ENCODE measurements at regions not wholly inside any gene's neighbourhood (a gene's known extent, or its start where the extent isn't known, plus 50 kb on each side); places are given as distances from the start of the nearest gene placed in this dataset.

DNA sequence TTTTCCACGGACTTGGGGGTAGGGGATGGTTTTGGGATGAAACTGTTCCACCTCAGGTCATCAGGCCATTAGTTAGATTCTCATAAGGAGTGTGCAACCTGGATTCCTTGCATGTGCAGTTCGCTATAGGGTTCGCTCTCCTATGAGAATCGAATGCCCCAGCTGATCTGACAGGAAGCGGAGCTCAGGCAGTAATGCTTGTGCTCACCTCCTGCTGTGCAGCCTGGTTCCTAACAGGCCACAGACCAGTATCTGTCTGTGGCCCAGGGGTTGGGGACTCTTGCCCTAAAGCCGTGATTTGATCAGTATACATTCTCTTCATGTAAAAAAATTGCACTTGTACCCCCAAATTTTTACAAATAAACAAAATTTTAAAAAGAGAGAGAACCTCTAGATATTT lies 219.4 kb upstream of the CPNE8 start:
- DNase-seq: no peak

DNA sequence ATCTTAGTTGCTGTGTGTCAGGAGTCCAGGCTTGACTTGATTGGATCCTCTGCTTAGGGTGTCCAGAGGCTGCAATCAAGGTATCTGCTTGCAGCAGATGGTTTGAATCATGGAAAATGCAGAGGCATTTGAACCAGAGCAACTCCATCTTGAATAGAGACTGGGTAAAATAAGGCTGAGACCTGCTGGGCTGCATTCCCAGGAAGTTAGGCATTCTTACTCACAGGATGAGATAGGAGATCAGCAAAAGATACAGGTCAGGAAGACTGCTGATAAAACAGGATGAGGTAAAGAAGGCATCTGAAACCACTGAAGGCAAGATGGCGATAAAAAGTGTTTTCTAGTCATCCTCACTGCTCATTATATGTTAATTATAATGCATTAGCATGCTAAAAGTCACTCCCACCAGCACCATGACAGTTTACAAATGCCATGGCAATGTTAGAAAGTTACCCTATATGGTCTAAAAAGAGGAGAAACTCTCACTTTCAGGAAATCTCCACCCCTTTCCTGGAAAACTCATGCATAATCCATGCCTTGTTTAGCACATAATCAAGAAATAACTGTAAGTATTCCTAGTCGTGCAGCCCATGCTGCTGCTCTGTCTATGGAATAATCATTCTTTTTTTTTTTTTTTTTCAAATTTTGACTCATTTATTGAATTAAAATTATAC lies 218.3 kb upstream of the CPNE8 start:
- DNase-seq: peak; percentile 64

- DNase-seq: peak; percentile 95
These were observed 217.3 kb upstream of the CPNE8 start for GRCh38 chr12:39122562-39123204.

DNA sequence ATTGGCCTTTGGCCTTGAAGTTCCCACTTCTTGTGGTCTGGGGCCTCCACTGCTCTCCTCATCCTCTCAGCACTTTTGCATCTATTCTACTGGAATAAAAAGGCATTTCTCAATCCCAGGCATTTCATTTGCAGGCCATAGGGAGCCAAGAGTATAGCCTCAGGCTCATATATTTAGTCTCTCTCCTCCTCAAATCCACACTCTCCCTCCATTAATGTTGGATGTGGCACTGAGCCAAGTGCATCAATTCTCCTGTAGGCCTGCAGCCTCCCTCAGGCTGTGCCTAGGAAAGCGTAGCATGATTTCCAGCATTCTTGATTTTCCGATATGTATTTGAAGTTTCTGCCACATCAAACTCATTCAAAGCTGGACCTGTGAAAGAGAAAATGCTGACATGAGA lies 211.5 kb upstream of the CPNE8 start:
- DNase-seq: peak; percentile 31

DNA sequence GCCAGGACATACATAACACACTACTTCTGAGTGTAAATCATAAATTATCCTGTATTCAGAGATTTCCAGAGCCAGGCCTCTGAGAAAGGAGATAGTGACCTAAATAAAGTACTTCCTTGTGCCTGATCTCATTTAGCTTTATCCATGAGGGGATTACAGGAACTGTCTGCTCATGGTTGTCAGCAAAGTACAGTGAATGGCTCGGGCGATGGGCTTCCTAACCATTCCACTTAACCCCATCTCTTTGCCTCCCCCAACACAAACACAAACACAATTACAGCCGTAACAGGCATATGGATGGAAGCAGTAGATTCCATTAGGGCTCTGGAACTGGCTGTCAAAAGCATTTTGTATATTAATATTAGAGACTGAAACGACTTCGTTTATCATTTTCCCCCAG lies 206.7 kb upstream of the CPNE8 start:
- no peak for DNase-seq

- peak; percentile 89 for DNase-seq
These were observed 199.7 kb upstream of the CPNE8 start for GRCh38 chr12:39105111-39105510.

- peak; percentile 60 for DNase-seq
These were observed 198.3 kb upstream of the CPNE8 start for GRCh38 chr12:39103552-39104165.

- DNase-seq: peak; percentile 79
These were observed 197.3 kb upstream of the CPNE8 start for GRCh38 chr12:39102474-39103209.

DNA sequence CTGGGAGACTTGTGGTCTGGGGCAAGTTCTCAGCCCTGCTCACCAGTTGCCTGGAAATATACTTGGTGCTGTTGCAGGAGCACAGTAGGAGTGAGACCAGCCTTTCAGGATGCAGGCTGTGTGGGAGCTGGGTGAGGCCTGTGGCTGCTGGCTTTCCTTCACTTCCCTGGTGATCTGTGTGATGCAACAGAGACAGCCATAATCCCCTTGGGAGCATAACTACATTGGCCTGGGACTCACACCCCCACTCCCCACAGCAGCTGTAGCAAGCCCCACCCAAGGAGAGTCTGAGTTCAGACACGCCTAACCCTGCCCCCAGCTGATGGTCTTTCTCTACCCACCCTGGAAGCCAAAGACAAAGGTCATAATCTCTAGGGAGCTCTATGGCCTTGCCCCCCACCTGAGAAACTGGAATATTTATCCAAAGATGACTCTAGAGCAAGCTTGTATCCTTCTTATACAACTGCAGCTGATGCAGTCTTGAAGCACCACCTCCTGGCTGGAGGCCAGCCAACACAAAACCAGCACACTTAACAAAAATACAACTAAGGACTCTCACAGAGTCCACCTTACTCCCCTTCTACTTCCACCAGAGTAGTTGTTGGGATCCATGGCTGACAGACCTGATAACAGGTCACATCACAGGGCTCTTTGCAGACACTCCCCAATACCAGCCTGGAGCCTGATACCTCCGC lies 190.4 kb upstream of the CPNE8 start:
- no peak for DNase-seq

GRCh38 chr12:39081910-39082309 lies 176.5 kb upstream of the CPNE8 start:
- no peak for DNase-seq

DNA sequence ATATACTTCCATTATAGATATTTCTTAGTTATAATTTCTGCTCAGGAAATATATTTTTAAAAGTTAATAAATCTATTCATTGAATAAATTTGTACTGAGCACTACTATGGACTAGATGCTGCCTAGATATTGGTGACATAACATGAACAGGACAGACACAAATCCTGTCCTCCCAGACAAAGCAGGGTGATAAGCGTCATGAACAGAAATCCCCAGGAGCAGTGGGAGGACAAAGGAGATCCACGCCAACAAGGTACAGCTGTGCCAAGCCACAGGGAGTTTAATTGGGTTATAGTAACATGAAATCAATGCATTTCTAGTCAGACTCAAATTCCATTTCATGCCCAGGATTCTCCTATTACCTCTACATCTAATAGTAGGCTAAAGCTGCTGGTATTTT lies 171.8 kb upstream of the CPNE8 start:
- DNase-seq: no peak

DNA sequence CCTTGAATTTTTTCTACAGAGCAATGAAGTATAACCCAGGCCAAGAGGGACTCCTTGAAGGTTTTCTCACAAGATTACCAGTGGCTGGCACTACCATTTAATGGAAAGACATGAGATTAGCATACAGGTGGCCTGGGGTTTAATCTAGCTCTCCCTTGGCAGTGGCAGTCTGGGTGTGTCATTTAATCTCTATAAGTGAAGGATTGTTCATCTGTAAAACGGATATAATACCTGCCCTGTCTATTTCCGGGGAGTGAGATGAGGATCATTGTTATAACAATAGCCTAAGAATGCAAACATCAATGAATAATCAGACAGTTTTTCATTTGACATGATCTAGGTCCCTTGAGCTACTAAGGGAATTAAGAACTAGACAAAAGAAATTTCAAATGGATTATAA lies 168.7 kb upstream of the CPNE8 start:
- no peak for DNase-seq

- DNase-seq: no peak
These were observed 167.3 kb upstream of the CPNE8 start for GRCh38 chr12:39072658-39073057.

DNA sequence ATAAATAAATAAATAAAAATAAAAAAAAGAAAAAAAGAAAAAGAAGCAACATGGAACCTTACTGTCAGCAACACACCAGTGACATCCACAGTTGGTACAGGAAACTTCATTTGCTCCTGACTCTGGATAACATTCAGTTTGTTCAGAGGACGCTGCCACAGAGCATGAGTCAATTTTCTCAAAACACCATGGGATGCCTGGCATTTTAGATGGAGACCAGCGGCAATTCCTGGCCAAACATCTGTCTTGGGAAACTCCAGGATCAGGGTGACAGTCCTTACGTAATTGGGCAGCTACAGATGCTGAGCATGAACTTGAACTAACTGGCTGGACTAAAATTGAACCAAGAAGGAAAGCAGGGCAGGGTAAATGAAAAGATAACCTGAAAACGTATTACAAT lies 166.2 kb upstream of the CPNE8 start:
- no peak for DNase-seq

- DNase-seq: no peak
These were observed 165.4 kb upstream of the CPNE8 start for GRCh38 chr12:39070775-39071174.

- no peak for DNase-seq
These were observed 160.1 kb upstream of the CPNE8 start for GRCh38 chr12:39065455-39065854.

DNA sequence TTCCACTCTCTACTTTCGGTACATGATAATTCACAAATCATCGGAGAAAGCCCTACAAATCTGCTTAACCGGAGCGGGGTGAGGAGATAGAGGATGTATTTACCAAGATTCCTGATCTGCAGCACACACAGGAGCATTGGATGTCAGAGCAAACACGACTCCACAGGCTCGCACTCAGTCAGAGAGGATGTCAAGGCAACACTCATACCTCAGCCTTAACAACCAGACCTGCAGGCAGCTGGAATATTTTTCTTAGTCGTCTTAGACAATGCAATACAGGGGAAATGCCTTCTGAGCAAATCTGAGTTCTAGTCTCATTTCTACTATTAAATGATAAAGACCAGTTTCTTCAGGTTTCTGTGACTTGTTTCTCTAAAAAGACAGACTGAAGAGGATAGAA lies 159.3 kb upstream of the CPNE8 start:
- DNase-seq: no peak

DNA sequence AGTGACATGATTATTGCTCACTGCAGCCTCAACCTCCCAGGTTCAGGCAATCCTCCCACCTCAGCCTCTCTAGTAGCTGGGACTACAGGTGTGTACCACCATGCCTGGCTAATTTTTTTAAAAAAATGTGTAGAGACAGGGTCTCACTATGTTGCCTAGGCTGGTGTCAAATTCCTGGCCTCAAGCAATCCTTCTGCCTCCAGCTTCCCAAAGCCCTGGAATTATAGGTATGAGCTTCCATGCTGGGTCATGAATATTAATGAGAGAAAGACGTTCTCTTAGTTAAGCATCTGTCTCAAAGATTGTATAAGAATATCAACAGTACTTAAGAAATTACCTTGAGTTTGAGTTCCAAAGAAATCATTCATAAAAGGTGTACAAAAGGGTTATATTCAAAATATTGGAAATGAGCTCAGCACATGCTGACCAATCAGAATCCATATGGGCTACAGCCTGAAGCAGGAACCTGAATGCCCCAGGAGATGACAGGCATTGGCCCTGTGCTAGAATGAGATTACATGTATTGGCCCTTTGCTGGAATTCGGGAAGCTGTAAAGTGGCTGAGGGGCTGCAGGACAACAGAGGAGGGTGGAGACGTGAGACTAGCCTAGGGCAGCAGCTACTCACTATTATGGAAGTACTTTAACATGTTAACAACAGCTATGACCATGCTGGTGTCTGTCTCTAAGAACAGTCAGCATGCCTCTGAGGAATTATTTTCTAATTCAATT lies 157.0 kb upstream of the CPNE8 start:
- no peak for DNase-seq

DNA sequence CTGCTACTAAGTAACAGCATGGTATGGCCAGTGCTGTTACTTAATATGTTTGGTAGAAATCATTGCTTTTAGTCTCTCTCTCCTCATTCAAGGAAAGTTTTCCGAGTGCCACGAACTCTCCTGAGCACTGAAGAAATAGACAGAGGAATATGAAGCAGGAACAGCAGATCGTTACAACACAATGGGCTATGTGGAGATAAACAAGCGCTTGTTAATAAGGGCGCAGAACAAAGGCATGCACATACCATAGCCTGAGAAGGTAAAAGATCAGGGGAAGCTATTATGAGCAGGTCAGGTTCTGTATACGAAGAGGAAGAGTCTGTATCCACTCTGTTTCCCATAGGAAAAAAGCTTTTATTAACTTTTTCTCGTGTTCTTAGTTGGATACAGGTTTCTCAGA lies 156.2 kb upstream of the CPNE8 start:
- DNase-seq: no peak

DNA sequence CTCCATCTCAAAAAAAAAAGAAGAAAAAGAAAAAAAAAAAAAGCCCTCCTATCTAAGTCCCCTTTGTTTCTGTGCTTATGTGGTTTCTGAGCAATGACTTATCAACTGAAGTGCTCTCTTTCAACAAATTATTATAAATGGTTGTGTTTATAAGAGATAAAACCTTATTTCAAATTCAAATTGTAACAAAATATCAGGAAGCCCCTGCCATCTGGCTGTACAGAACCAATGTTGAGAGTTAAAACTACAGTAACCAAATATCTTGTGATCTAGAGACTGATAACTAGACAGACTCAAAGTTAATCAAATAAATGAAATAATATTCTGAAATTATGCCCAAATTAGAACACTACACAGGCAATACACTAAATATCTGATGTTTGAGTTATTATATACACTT lies 143.0 kb upstream of the CPNE8 start:
- no peak for DNase-seq

- DNase-seq: no peak
These were observed 142.3 kb upstream of the CPNE8 start for GRCh38 chr12:39047539-39048262.

- DNase-seq: no peak
These were observed 139.4 kb upstream of the CPNE8 start for GRCh38 chr12:39044754-39045153.
